HL-60 (cell line): ENCODE measurements at regions not wholly inside any gene's neighbourhood (a gene's known extent, or its start where the extent isn't known, plus 50 kb on each side); places are given as distances from the start of the nearest gene placed in this dataset.
"Not testable (repeated sequence)": the region's sequence is repeated elsewhere in the genome, so short reads cannot be mapped to it uniquely, and the experiment has no call there.

Experiments used
- DNase-seq, 2 experiments: peaks; one replicate each; pipeline ENCODE4 v3.0.0-alpha.2; 2010 to 2020; ENCODE audit warnings: low read depth in 1 of 2, low spot score in 1 of 2
- H3K27ac ChIP-seq: fragments of 250-450 bp; sonication (Bioruptor Pico); replicated peaks from 2 replicates; pipeline ENCODE4 v1.5.1; 2020; ENCODE audit warnings: mild to moderate bottlenecking, moderate library complexity
- H3K27me3 ChIP-seq: fragments of 250-450 bp; sonication (Bioruptor Pico); 2 replicates; pipeline ENCODE4 v1.5.1; 2021; ENCODE audit warnings: mild to moderate bottlenecking, moderate library complexity; ENCODE audit not compliant: insufficient read depth, poor library complexity, severe bottlenecking
- H3K4me3 ChIP-seq: replicated peaks from 2 replicates; pipeline ENCODE4 v1.5.1; 2011; ENCODE audit warnings: mild to moderate bottlenecking, control low read depth, low read length; ENCODE audit not compliant: insufficient read depth
- GABPA ChIP-seq: IDR thresholded peaks from 2 replicates; pipeline ENCODE4 v1.6.1; 2012; ENCODE audit warnings: low read depth
- POLR2AphosphoS5 ChIP-seq: IDR thresholded peaks from 2 replicates; pipeline ENCODE4 v1.6.1; 2012; ENCODE audit warnings: low read depth
- SPI1 ChIP-seq: IDR thresholded peaks from 2 replicates; pipeline ENCODE4 v1.6.1; 2012; ENCODE audit warnings: low read depth, mild to moderate bottlenecking, borderline replicate concordance
- TF ChIP-seq, protein P1 (sequence below): IDR thresholded peaks from 2 replicates; pipeline ENCODE4 v1.6.1; 2012; ENCODE audit warnings: low read depth; ENCODE audit not compliant: insufficient replicate concordance
- TF ChIP-seq, protein P2 (sequence below): IDR thresholded peaks from one replicate; pipeline ENCODE4 v1.5.1; 2011; ENCODE audit warnings: low read length, control low read depth, inconsistent platforms; ENCODE audit not compliant: insufficient read depth

GRCh38 chrX:821327-822107 lies 190.9 kb downstream of the SHOX start:
- no peak overlapping the region for H3K27ac ChIP-seq
- TF ChIP-seq, protein P1, sequence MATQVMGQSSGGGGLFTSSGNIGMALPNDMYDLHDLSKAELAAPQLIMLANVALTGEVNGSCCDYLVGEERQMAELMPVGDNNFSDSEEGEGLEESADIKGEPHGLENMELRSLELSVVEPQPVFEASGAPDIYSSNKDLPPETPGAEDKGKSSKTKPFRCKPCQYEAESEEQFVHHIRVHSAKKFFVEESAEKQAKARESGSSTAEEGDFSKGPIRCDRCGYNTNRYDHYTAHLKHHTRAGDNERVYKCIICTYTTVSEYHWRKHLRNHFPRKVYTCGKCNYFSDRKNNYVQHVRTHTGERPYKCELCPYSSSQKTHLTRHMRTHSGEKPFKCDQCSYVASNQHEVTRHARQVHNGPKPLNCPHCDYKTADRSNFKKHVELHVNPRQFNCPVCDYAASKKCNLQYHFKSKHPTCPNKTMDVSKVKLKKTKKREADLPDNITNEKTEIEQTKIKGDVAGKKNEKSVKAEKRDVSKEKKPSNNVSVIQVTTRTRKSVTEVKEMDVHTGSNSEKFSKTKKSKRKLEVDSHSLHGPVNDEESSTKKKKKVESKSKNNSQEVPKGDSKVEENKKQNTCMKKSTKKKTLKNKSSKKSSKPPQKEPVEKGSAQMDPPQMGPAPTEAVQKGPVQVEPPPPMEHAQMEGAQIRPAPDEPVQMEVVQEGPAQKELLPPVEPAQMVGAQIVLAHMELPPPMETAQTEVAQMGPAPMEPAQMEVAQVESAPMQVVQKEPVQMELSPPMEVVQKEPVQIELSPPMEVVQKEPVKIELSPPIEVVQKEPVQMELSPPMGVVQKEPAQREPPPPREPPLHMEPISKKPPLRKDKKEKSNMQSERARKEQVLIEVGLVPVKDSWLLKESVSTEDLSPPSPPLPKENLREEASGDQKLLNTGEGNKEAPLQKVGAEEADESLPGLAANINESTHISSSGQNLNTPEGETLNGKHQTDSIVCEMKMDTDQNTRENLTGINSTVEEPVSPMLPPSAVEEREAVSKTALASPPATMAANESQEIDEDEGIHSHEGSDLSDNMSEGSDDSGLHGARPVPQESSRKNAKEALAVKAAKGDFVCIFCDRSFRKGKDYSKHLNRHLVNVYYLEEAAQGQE: no peak
- TF ChIP-seq GABPA: no peak
- TF ChIP-seq SPI1: no peak
- TF ChIP-seq POLR2AphosphoS5: no peak
- TF ChIP-seq, protein P2, sequence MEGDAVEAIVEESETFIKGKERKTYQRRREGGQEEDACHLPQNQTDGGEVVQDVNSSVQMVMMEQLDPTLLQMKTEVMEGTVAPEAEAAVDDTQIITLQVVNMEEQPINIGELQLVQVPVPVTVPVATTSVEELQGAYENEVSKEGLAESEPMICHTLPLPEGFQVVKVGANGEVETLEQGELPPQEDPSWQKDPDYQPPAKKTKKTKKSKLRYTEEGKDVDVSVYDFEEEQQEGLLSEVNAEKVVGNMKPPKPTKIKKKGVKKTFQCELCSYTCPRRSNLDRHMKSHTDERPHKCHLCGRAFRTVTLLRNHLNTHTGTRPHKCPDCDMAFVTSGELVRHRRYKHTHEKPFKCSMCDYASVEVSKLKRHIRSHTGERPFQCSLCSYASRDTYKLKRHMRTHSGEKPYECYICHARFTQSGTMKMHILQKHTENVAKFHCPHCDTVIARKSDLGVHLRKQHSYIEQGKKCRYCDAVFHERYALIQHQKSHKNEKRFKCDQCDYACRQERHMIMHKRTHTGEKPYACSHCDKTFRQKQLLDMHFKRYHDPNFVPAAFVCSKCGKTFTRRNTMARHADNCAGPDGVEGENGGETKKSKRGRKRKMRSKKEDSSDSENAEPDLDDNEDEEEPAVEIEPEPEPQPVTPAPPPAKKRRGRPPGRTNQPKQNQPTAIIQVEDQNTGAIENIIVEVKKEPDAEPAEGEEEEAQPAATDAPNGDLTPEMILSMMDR: no peak
- H3K27me3 ChIP-seq: no peaks in the 10 kb centered on the region
- H3K4me3 ChIP-seq: no peak overlapping the region
- DNase-seq: no peak

DNA sequence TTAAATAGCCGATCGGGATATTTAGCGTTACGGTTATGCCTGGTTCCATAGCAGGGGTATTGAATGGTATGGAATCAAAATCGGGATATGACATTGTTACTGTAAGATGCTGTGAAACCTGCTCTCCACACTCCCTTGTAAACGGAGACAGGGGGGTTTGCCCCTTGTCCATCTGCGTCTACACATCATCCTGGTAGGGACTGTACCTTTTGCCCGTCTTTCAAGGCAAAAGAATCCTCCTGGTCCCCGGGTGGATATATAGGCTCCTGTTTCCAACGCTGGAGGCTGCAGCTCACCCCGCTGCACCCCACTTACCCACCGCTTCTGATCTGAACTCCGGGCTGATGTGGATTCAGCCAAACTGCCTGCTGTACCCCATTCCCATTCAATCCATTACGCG lies 189.1 kb downstream of the SHOX start:
- no peak for TF ChIP-seq POLR2AphosphoS5
- TF ChIP-seq, protein P1: no peak
- TF ChIP-seq GABPA: no peak
- TF ChIP-seq, protein P2: no peak
- no peak for TF ChIP-seq SPI1
- H3K27ac ChIP-seq: no peak overlapping the region
- no peak overlapping the region for H3K4me3 ChIP-seq
- DNase-seq: no peak
- H3K27me3 ChIP-seq: no peaks in the 10 kb centered on the region

GRCh38 chrX:817759-818300 lies 187.2 kb downstream of the SHOX start:
- Histone ChIP-seq H3K27ac (no peak overlapping the region), H3K27me3 (no peaks in the 10 kb centered on the region), H3K4me3 (no peak overlapping the region)
- DNase-seq: no peak
- TF ChIP-seq SPI1 (no peak), GABPA (no peak), POLR2AphosphoS5 (no peak)
- TF ChIP-seq, protein P2: no peak
- TF ChIP-seq, protein P1: no peak

GRCh38 chrX:817147-817546 lies 186.6 kb downstream of the SHOX start:
- DNase-seq, H3K27me3 ChIP-seq, H3K27ac ChIP-seq, H3K4me3 ChIP-seq: not testable (repeated sequence)
